IMR-90 (cell line): ENCODE measurements at regions not wholly inside any gene's neighbourhood (a gene's known extent, or its start where the extent isn't known, plus 50 kb on each side); places are given as distances from the start of the nearest gene placed in this dataset.
A peak's percentile ranks its signal among the peaks of the same experiment; 100 is the strongest.

Experiments used
- ATAC-seq: fragments of 200-7000 bp; cut with Tn5 transposase; 2 replicates; pipeline ENCODE4 v1.9.1; 2020; ENCODE audit warnings: low read depth, mild to moderate bottlenecking, moderate library complexity
- BruUV-seq: library from RNA; stranded (reverse); fragments of 400-500 nt; replicated peaks from 2 replicates; lab custom pipeline; 2021; lab: Mats Ljungman, UMichigan
- CTCF ChIA-PET: fragments of 300-600 bp; formaldehyde crosslinking; extraction: SDS; loops from one replicate; lab custom pipeline; 2021; ENCODE audit warnings: antibody characterized with exemption; lab: Yijun Ruan, JAX
- POLR2A ChIA-PET: fragments of 300-600 bp; sonication (Branson Sonifier 250); formaldehyde crosslinking; loops from one replicate; lab custom pipeline; 2022; ENCODE audit warnings: antibody characterized with exemption; ENCODE audit not compliant: unreplicated experiment; lab: Charles Lee
- DNase-seq: peaks from one replicate; pipeline ENCODE4 v3.0.0; 2013
- H2AFZ ChIP-seq: replicated peaks from 2 replicates; pipeline ENCODE3; 2013; ENCODE audit warnings: low read length, mild to moderate bottlenecking; ENCODE audit not compliant: poor library complexity
- H2AK5ac ChIP-seq: 2 replicates; pipeline ENCODE4 v1.6.1; 2013; ENCODE audit warnings: low read depth, low read length, inconsistent platforms
- H2AK9ac ChIP-seq: replicated peaks from 2 replicates; pipeline ENCODE3; 2013; ENCODE audit warnings: mild to moderate bottlenecking, low read depth, low read length, moderate library complexity; ENCODE audit not compliant: poor library complexity
- H2BK120ac ChIP-seq: 2 replicates; pipeline ENCODE4 v1.6.1; 2013; ENCODE audit warnings: low read depth, low read length, inconsistent platforms
- H2BK15ac ChIP-seq: 3 replicates; pipeline ENCODE4 v1.6.1; 2013; ENCODE audit warnings: low read depth, low read length, inconsistent platforms
- H2BK20ac ChIP-seq: 2 replicates; pipeline ENCODE4 v1.6.1; 2013; ENCODE audit warnings: low read depth, mild to moderate bottlenecking, inconsistent platforms, low read length, moderate library complexity
- H2BK5ac ChIP-seq: 2 replicates; pipeline ENCODE4 v1.6.1; 2013; ENCODE audit warnings: mild to moderate bottlenecking, low read depth, low read length, inconsistent platforms; ENCODE audit not compliant: poor library complexity, severe bottlenecking
- H3K14ac ChIP-seq: replicated peaks from 2 replicates; pipeline ENCODE4 v1.6.1; 2013; ENCODE audit warnings: low read depth, low read length, inconsistent platforms
- H3K18ac ChIP-seq: 2 replicates; pipeline ENCODE4 v1.6.1; 2013; ENCODE audit warnings: low read depth, low read length, control low read depth
- H3K23ac ChIP-seq: 2 replicates; pipeline ENCODE4 v1.6.1; 2013; ENCODE audit warnings: low read depth, low read length, inconsistent platforms
- H3K27ac ChIP-seq: 2 replicates; pipeline ENCODE4 v1.5.1; 2013; ENCODE audit warnings: mild to moderate bottlenecking, control low read depth, low read length; ENCODE audit not compliant: insufficient read depth
- H3K27me3 ChIP-seq: 2 replicates; pipeline ENCODE4 v1.6.1; 2013; ENCODE audit warnings: low read length; ENCODE audit not compliant: control insufficient read depth, insufficient read depth
- H3K36me3 ChIP-seq: 2 replicates; pipeline ENCODE4 v1.6.1; 2013; ENCODE audit warnings: low read length, mixed read lengths; ENCODE audit not compliant: control insufficient read depth, insufficient read depth
- H3K4ac ChIP-seq: 2 replicates; pipeline ENCODE4 v1.6.1; 2013; ENCODE audit warnings: low read depth, low read length, inconsistent platforms
- H3K4me1 ChIP-seq: 2 replicates; pipeline ENCODE4 v1.6.1; 2013; ENCODE audit warnings: low read length, mixed read lengths; ENCODE audit not compliant: control insufficient read depth, insufficient read depth
- H3K4me2 ChIP-seq: 2 replicates; pipeline ENCODE4 v1.6.1; 2013; ENCODE audit warnings: low read depth, mild to moderate bottlenecking, control low read depth, low read length, moderate library complexity
- H3K4me3 ChIP-seq: 2 replicates; pipeline ENCODE4 v1.5.1; 2013; ENCODE audit warnings: low read depth, mild to moderate bottlenecking, control low read depth, low read length, moderate library complexity; ENCODE audit not compliant: insufficient read depth
- H3K56ac ChIP-seq: 2 replicates; pipeline ENCODE4 v1.6.1; 2013; ENCODE audit warnings: low read length, inconsistent platforms; ENCODE audit not compliant: insufficient read depth; ENCODE audit errors: extremely low read depth
- H3K79me1 ChIP-seq, 2 experiments: 2 replicates each; pipeline ENCODE4 v1.6.1; 2013; ENCODE audit warnings: low read length in 2 of 2, inconsistent platforms in 1 of 2, low read depth in 1 of 2
- H3K9ac ChIP-seq: 2 replicates; pipeline ENCODE4 v1.6.1; 2013; ENCODE audit warnings: low read depth, low read length, control low read depth
- H3K9me1 ChIP-seq: 2 replicates; pipeline ENCODE4 v1.6.1; 2013; ENCODE audit warnings: low read length, inconsistent platforms; ENCODE audit not compliant: insufficient read depth
- H3K9me3 ChIP-seq: 2 replicates; pipeline ENCODE4 v1.6.1; 2013; ENCODE audit warnings: low read length; ENCODE audit not compliant: control insufficient read depth, insufficient read depth
- H4K20me1 ChIP-seq: 2 replicates; pipeline ENCODE4 v1.6.1; 2013; ENCODE audit warnings: low read length, inconsistent platforms; ENCODE audit not compliant: insufficient read depth
- H4K5ac ChIP-seq: 2 replicates; pipeline ENCODE4 v1.6.1; 2013; ENCODE audit warnings: mild to moderate bottlenecking, low read depth, low read length, control low read depth
- H4K8ac ChIP-seq, 2 experiments: 2 replicates each; pipeline ENCODE4 v1.6.1; 2013; ENCODE audit warnings: low read depth in 2 of 2, low read length in 2 of 2, control low read depth in 1 of 2, inconsistent platforms in 1 of 2
- H4K91ac ChIP-seq: 2 replicates; pipeline ENCODE4 v1.6.1; 2013; ENCODE audit warnings: low read depth, low read length, inconsistent platforms; ENCODE audit not compliant: insufficient read depth
- BHLHE40 ChIP-seq: fragments of 150-350 bp; IDR thresholded peaks from 2 replicates; pipeline ENCODE4 v1.6.1; 2016; ENCODE audit warnings: mild to moderate bottlenecking, low read depth, low read length
- CEBPB ChIP-seq: IDR thresholded peaks from 2 replicates; pipeline ENCODE4 v1.6.1; 2012; ENCODE audit warnings: low read depth, low read length, improper control_type of control experiment
- FOS ChIP-seq: fragments of 150-350 bp; IDR thresholded peaks from 2 replicates; pipeline ENCODE4 v1.6.1; 2016; ENCODE audit warnings: low read depth, low read length
- MAFK ChIP-seq: IDR thresholded peaks from 2 replicates; pipeline ENCODE4 v1.6.1; 2012; ENCODE audit warnings: low read depth, low read length, improper control_type of control experiment
- MAZ ChIP-seq: IDR thresholded peaks from 2 replicates; pipeline ENCODE4 v1.6.1; 2012; ENCODE audit warnings: low read depth, mild to moderate bottlenecking, low read length, improper control_type of control experiment, moderate library complexity, borderline replicate concordance
- MXI1 ChIP-seq: IDR thresholded peaks from 2 replicates; pipeline ENCODE4 v1.6.1; 2012; ENCODE audit warnings: low read depth, mild to moderate bottlenecking, low read length, moderate library complexity, borderline replicate concordance
- NFE2L2 ChIP-seq: fragments of 150-350 bp; IDR thresholded peaks from 2 replicates; pipeline ENCODE4 v1.6.1; 2016; ENCODE audit warnings: low read depth, mild to moderate bottlenecking, low read length
- POLR2A ChIP-seq: IDR thresholded peaks from 2 replicates; pipeline ENCODE4 v1.6.1; 2012; ENCODE audit warnings: mild to moderate bottlenecking, low read depth, low read length
- RAD21 ChIP-seq: IDR thresholded peaks from 2 replicates; pipeline ENCODE4 v1.6.1; 2012; ENCODE audit warnings: low read length, improper control_type of control experiment
- RCOR1 ChIP-seq: IDR thresholded peaks from 2 replicates; pipeline ENCODE4 v1.6.1; 2012; ENCODE audit warnings: mild to moderate bottlenecking, low read length, improper control_type of control experiment; ENCODE audit not compliant: insufficient replicate concordance
- RFX5 ChIP-seq: IDR thresholded peaks from 2 replicates; pipeline ENCODE4 v1.8.0; 2012; ENCODE audit warnings: low read depth, mild to moderate bottlenecking, low read length, moderate library complexity
- SMC3 ChIP-seq: fragments of 150-350 bp; IDR thresholded peaks from 2 replicates; pipeline ENCODE4 v1.6.1; 2016; ENCODE audit warnings: low read depth, mild to moderate bottlenecking, antibody characterized with exemption, low read length, moderate library complexity
- USF2 ChIP-seq: fragments of 150-350 bp; IDR thresholded peaks from 2 replicates; pipeline ENCODE4 v1.6.1; 2017; ENCODE audit warnings: mild to moderate bottlenecking, antibody characterized with exemption, low read length, low read depth
- WGBS, 2 experiments: methylation state at CpG; one replicate each; pipeline versions ENCODE4 v1.1.5 to v1.1.7; 2013; ENCODE audit warnings: missing lambda C conversion rate in 2 of 2; ENCODE audit not compliant: insufficient read length in 1 of 2; ENCODE audit errors: extremely low coverage in 2 of 2; 5-methylcytosine and 5-hydroxymethylcytosine counted together
- dilution Hi-C: fragments of 300-500 bp; cut with HindIII; formaldehyde crosslinking; loops from one replicate; pipeline ENCODE4 v1.14.3; 2018; ENCODE audit warnings: low sequenced_read_pairs; ENCODE audit not compliant: unreplicated experiment
- in situ Hi-C: fragments of 300-500 bp; cut with MboI; formaldehyde crosslinking; loops from 3 replicates; pipeline ENCODE4 v1.14.3; 2019; ENCODE audit warnings: low sequenced_read_pairs, inconsistent platforms, mixed read lengths
- intact Hi-C: fragments of 100-400 bp; cut with micrococcal nuclease; formaldehyde crosslinking; loops from 2 replicates; pipeline ENCODE4 v1.10.0; 2022
- TF ChIP-seq, protein P1 (sequence below): fragments of 150-350 bp; IDR thresholded peaks from 2 replicates; pipeline ENCODE4 v1.6.1; 2016; ENCODE audit warnings: low read depth, mild to moderate bottlenecking, low read length, moderate library complexity, borderline replicate concordance
- TF ChIP-seq, protein P2 (sequence below): conservative IDR thresholded peaks from 2 replicates; pipeline ENCODE4 v1.5.1; 2012; ENCODE audit warnings: mild to moderate bottlenecking, low read depth, low read length, improper control_type of control experiment

DNA sequence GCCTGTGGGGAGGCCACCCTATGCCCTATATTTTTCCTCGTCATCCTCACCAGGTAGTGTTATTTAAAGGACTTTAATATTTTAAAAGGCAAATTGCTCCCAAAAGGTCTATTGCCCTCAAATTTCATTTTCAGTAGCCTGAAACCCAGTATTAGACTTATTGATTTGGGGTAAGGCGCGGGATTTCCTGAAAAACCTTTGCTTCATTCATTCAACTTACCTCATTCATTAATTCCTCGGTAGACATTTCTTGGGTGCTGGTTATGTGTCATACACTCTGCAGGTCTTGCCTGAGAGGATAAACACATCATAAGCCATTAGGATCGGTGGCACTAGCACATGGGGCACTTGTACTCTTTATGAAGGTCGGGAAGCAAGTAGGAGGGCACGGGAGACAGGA is 99.2 kb downstream of the ARF6 start:
- no peak for ATAC-seq
- Histone ChIP-seq H3K14ac (no peak overlapping the region), H2BK5ac (no peak overlapping the region), H4K20me1 (no peaks in the 10 kb centered on the region), H3K4ac (peak overlapping the region; percentile 49), H4K5ac (no peak overlapping the region), H2AK9ac (peak overlapping the region; percentile 9), H4K91ac (peak overlapping the region; percentile 76; the same call in 1 of the 2 replicates), H3K4me3 (no peak overlapping the region), H3K9ac (no peak overlapping the region), H4K8ac (no peak overlapping the region), H2BK120ac (peak overlapping the region; percentile 64), H3K4me2 (no peak overlapping the region), H3K9me3 (no peaks in the 10 kb centered on the region), H2BK15ac (peak overlapping the region; percentile 17; the same call in 2 of the 3 replicates), H3K9me1 (peaks cover 25% of the 10 kb centered on the region), H3K56ac (no peak overlapping the region), H3K18ac (no peak overlapping the region), H3K4me1 (peaks cover 23% of the 10 kb centered on the region), H3K79me1 (peaks cover 0 to 5% of the 10 kb centered on the region in 2 experiments; a peak in 2 of 4 replicates), H3K27me3 (no peaks in the 10 kb centered on the region), H3K27ac (no peak overlapping the region), H3K23ac (no peak overlapping the region), H2AK5ac (peak overlapping the region; percentile 87), H2BK20ac (0 out of 2 replicates have a peak overlapping the region, but pooled peaks have one; percentile 51), H3K36me3 (no peaks in the 10 kb centered on the region), H2AFZ (no peak overlapping the region)
- BruUV-seq: no TSS peak
- dilution Hi-C loops (loop anchor here (25.0 kb wide), 1 partner anchor 130 kb away; the partner anchor contains the start of gene NEMF), intact Hi-C loops (no loop called here), in situ Hi-C loops (no loop called here)
- TF ChIP-seq POLR2A (no peak), NFE2L2 (no peak), SMC3 (no peak), RFX5 (no peak), FOS (no peak), RAD21 (no peak), MAZ (no peak), BHLHE40 (no peak), RCOR1 (no peak), MAFK (no peak), USF2 (no peak), MXI1 (no peak), CEBPB (no peak)
- TF ChIP-seq, protein P1, sequence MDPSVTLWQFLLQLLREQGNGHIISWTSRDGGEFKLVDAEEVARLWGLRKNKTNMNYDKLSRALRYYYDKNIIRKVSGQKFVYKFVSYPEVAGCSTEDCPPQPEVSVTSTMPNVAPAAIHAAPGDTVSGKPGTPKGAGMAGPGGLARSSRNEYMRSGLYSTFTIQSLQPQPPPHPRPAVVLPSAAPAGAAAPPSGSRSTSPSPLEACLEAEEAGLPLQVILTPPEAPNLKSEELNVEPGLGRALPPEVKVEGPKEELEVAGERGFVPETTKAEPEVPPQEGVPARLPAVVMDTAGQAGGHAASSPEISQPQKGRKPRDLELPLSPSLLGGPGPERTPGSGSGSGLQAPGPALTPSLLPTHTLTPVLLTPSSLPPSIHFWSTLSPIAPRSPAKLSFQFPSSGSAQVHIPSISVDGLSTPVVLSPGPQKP: no peak
- TF ChIP-seq, protein P2, sequence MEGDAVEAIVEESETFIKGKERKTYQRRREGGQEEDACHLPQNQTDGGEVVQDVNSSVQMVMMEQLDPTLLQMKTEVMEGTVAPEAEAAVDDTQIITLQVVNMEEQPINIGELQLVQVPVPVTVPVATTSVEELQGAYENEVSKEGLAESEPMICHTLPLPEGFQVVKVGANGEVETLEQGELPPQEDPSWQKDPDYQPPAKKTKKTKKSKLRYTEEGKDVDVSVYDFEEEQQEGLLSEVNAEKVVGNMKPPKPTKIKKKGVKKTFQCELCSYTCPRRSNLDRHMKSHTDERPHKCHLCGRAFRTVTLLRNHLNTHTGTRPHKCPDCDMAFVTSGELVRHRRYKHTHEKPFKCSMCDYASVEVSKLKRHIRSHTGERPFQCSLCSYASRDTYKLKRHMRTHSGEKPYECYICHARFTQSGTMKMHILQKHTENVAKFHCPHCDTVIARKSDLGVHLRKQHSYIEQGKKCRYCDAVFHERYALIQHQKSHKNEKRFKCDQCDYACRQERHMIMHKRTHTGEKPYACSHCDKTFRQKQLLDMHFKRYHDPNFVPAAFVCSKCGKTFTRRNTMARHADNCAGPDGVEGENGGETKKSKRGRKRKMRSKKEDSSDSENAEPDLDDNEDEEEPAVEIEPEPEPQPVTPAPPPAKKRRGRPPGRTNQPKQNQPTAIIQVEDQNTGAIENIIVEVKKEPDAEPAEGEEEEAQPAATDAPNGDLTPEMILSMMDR: no peak
- no peak for DNase-seq
- ChIA-PET POLR2A (no interaction called here), CTCF (no interaction called here)
- 100% methylated on average over 3 of the region's 7 CpGs; no CpG with 5 or more reads in 1 of the 2 experiments for WGBS, 2 experiments
